ENCODE measurements at regions not wholly inside any gene's neighbourhood (a gene's known extent, or its start where the extent isn't known, plus 50 kb on each side); places are given as distances from the start of the nearest gene placed in this dataset.

DNA sequence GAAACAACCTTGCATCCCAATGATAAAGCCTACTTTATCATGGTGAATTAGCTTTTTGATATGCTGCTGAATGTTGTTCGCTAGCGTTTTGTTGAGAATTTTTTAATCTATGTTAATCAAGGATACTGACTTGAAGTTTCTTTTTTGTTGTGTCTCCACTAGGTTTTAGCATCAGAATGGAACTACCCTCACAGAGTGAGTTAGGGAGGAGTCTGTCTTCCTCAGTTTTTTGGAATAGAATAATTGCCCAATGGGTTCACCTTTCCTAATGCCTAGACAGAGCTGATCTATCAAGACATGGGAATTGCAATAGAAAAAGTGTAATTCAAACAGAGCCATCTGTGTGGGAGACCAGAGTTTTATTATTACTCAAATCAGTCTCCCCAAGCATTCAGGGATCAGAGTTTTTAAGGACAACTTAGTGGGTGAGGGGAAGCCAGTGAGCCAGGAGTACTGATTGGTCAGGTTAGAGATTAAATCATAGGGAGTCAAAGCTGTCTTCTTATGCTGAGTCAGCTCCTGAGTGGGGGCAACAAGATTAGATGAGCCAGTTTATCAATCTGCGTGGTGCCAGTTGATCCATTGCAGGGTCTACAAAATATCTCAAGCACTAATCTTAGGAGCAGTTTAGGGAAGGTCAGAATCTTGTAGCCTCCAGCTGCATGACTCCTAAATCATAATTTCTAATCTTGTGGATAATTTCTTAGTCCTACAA is 237.4 kb upstream of the PPP2R3A start:
- Mint-ChIP-seq H3K9me3 (ENCODE audit: unreplicated experiment) (peaks cover 21% of the 10 kb centered on the region), H3K27ac (ENCODE audit: unreplicated experiment) (no peak overlapping the region), H3K4me1 (ENCODE audit: low read depth, unreplicated experiment) (no peaks in the 10 kb centered on the region), H3K36me3 (ENCODE audit: insufficient read depth, unreplicated experiment) (no peaks in the 10 kb centered on the region), H3K27me3 (ENCODE audit: insufficient read depth, unreplicated experiment) (peaks cover 10% of the 10 kb centered on the region), H3K4me3 (ENCODE audit: unreplicated experiment) (no peak overlapping the region)
- no peak for TF ChIP-seq CTCF (IDR thresholded peaks at IDR 0.05; ENCODE audit: insufficient read depth in 1 of 2, low read depth in 1 of 2, low read length in 1 of 2, severe bottlenecking in 1 of 2, unreplicated experiment in 1 of 2)
- no peaks in the 10 kb centered on the region for H3K27me3 ChIP-seq (replicated peaks; ENCODE audit: control insufficient read depth, insufficient read depth, low read length)
- H3K36me3 ChIP-seq (ENCODE audit: control insufficient read depth, insufficient read depth, low read length): no peaks in the 10 kb centered on the region
- intact Hi-C loops (cut with micrococcal nuclease; ENCODE audit: unreplicated experiment): no loop called here
- POLR2A ChIA-PET: no interaction called here
- H3K4me3 ChIP-seq (ENCODE audit: low read depth, low read length): no peak overlapping the region
- no peaks in the 10 kb centered on the region for H3K4me1 ChIP-seq
- H3K9me3 ChIP-seq: no peaks in the 10 kb centered on the region; the same call in 1 of the 2 replicates
- CTCF ChIA-PET: no interaction called here
- BruUV-seq (replicated peaks): no TSS peak
- DNase-seq: no peak

GRCh38 chr3:135731546-135731945 is 234.0 kb upstream of the PPP2R3A start:
- Mint-ChIP-seq H3K9me3 (ENCODE audit: unreplicated experiment) (peaks cover 34% of the 10 kb centered on the region), H3K27me3 (ENCODE audit: insufficient read depth, unreplicated experiment) (peaks cover 11% of the 10 kb centered on the region), H3K36me3 (ENCODE audit: insufficient read depth, unreplicated experiment) (no peaks in the 10 kb centered on the region), H3K4me1 (ENCODE audit: low read depth, unreplicated experiment) (no peaks in the 10 kb centered on the region), H3K27ac (ENCODE audit: unreplicated experiment) (no peak overlapping the region), H3K4me3 (ENCODE audit: unreplicated experiment) (no peak overlapping the region)
- peaks cover 8% of the 10 kb centered on the region; the same call in 1 of the 2 replicates for H3K9me3 ChIP-seq
- H3K27me3 ChIP-seq (replicated peaks; ENCODE audit: control insufficient read depth, insufficient read depth, low read length): no peaks in the 10 kb centered on the region
- no peak for TF ChIP-seq CTCF (IDR thresholded peaks at IDR 0.05; ENCODE audit: insufficient read depth in 1 of 2, low read depth in 1 of 2, low read length in 1 of 2, severe bottlenecking in 1 of 2, unreplicated experiment in 1 of 2)
- no peak for DNase-seq
- ChIA-PET POLR2A (no interaction called here), CTCF (interaction anchor here (0.6 kb wide), 1 partner anchor 920 kb away, joined by 4 read pairs; no protein-coding TSS in a partner anchor)
- H3K4me1 ChIP-seq: no peaks in the 10 kb centered on the region
- no peak overlapping the region for H3K4me3 ChIP-seq (ENCODE audit: low read depth, low read length)
- intact Hi-C loops (cut with micrococcal nuclease; ENCODE audit: unreplicated experiment): loop anchor here (10.0 kb wide), 1 partner anchor 163 kb away; no protein-coding TSS in a partner anchor
- no peaks in the 10 kb centered on the region for H3K36me3 ChIP-seq (ENCODE audit: control insufficient read depth, insufficient read depth, low read length)
- BruUV-seq (replicated peaks): no TSS peak

GRCh38 chr3:135736740-135737139 is 228.8 kb upstream of the PPP2R3A start:
- DNase-seq: peak in 1 of 2 experiments; percentile 4
- TF ChIP-seq CTCF (IDR thresholded peaks at IDR 0.05; ENCODE audit: insufficient read depth in 1 of 2, low read depth in 1 of 2, low read length in 1 of 2, severe bottlenecking in 1 of 2, unreplicated experiment in 1 of 2): peak in 1 of 2 experiments; percentile 12

More at GRCh38 chr3:135736740-135737139, 228.8 kb upstream of the PPP2R3A start:
- Mint-ChIP-seq H3K4me1 (ENCODE audit: low read depth, unreplicated experiment) (no peaks in the 10 kb centered on the region), H3K27me3 (ENCODE audit: insufficient read depth, unreplicated experiment) (peaks cover 28% of the 10 kb centered on the region), H3K27ac (ENCODE audit: unreplicated experiment) (no peak overlapping the region), H3K9me3 (ENCODE audit: unreplicated experiment) (peaks cover 25% of the 10 kb centered on the region), H3K4me3 (ENCODE audit: unreplicated experiment) (no peak overlapping the region), H3K36me3 (ENCODE audit: insufficient read depth, unreplicated experiment) (no peaks in the 10 kb centered on the region)
- no peaks in the 10 kb centered on the region for H3K36me3 ChIP-seq (ENCODE audit: control insufficient read depth, insufficient read depth, low read length)
- ChIA-PET POLR2A (no interaction called here), CTCF (interaction anchor here (0.9 kb wide), 1 partner anchor 306 kb away, joined by 3 read pairs; no protein-coding TSS in a partner anchor)
- H3K4me1 ChIP-seq: no peaks in the 10 kb centered on the region
- BruUV-seq (replicated peaks): no TSS peak
- intact Hi-C loops (cut with micrococcal nuclease; ENCODE audit: unreplicated experiment): loop anchor here (2.0 to 10.0 kb wide), 2 partner anchors 158 to 306 kb away; no protein-coding TSS in a partner anchor
- H3K4me3 ChIP-seq (ENCODE audit: low read depth, low read length): no peak overlapping the region
- 0 out of 2 replicates have a peak, but pooled peaks cover 12% of the 10 kb centered on the region for H3K9me3 ChIP-seq
- no peaks in the 10 kb centered on the region for H3K27me3 ChIP-seq (replicated peaks; ENCODE audit: control insufficient read depth, insufficient read depth, low read length)

Data from Caco-2 (cell line).